ENCODE measurements at regions not wholly inside any gene's neighbourhood (a gene's known extent, or its start where the extent isn't known, plus 50 kb on each side); places are given as distances from the start of the nearest gene placed in this dataset.

- in situ Hi-C loops (cut with MboI; ENCODE audit: low sequenced_read_pairs) = loop anchor here (25.0 kb wide), 1 partner anchor 562 kb away; no protein-coding TSS in a partner anchor
Observed at GRCh38 chr17:27200476-27200875, 93.4 kb upstream of the WSB1 start.

- in situ Hi-C loops (cut with MboI; ENCODE audit: low sequenced_read_pairs) = loop anchor here (25.0 kb wide), 1 partner anchor 559 kb away; no protein-coding TSS in a partner anchor
Observed at GRCh38 chr17:27203241-27203640, 90.7 kb upstream of the WSB1 start.

GRCh38 chr17:27206447-27206846 lies 87.5 kb upstream of the WSB1 start:
- in situ Hi-C loops (cut with MboI; ENCODE audit: low sequenced_read_pairs) = loop anchor here (25.0 kb wide), 1 partner anchor 556 kb away; no protein-coding TSS in a partner anchor

- in situ Hi-C loops (cut with MboI; ENCODE audit: low sequenced_read_pairs) = loop anchor here (25.0 kb wide), 1 partner anchor 555 kb away; no protein-coding TSS in a partner anchor
Observed at GRCh38 chr17:27207073-27207513, 86.8 kb upstream of the WSB1 start.

- in situ Hi-C loops (cut with MboI; ENCODE audit: low sequenced_read_pairs) = loop anchor here (25.0 kb wide), 1 partner anchor 554 kb away; no protein-coding TSS in a partner anchor
Observed at GRCh38 chr17:27208370-27208769, 85.5 kb upstream of the WSB1 start.

- in situ Hi-C loops (cut with MboI; ENCODE audit: low sequenced_read_pairs) = loop anchor here (25.0 kb wide), 1 partner anchor 553 kb away; no protein-coding TSS in a partner anchor
Observed at GRCh38 chr17:27209316-27209715, 84.6 kb upstream of the WSB1 start.

GRCh38 chr17:27210809-27211208 lies 83.1 kb upstream of the WSB1 start:
- in situ Hi-C loops (cut with MboI; ENCODE audit: low sequenced_read_pairs) = loop anchor here (25.0 kb wide), 1 partner anchor 551 kb away; no protein-coding TSS in a partner anchor

- in situ Hi-C loops (cut with MboI; ENCODE audit: low sequenced_read_pairs) = loop anchor here (25.0 kb wide), 1 partner anchor 545 kb away; no protein-coding TSS in a partner anchor
Observed at GRCh38 chr17:27216836-27217235, 77.1 kb upstream of the WSB1 start.

GRCh38 chr17:27217631-27218030 lies 76.3 kb upstream of the WSB1 start:
- in situ Hi-C loops (cut with MboI; ENCODE audit: low sequenced_read_pairs) = loop anchor here (25.0 kb wide), 1 partner anchor 545 kb away; no protein-coding TSS in a partner anchor

GRCh38 chr17:27218041-27218440 lies 75.9 kb upstream of the WSB1 start:
- in situ Hi-C loops (cut with MboI; ENCODE audit: low sequenced_read_pairs) = loop anchor here (25.0 kb wide), 1 partner anchor 544 kb away; no protein-coding TSS in a partner anchor

GRCh38 chr17:27218719-27219488 lies 75.0 kb upstream of the WSB1 start:
- in situ Hi-C loops (cut with MboI; ENCODE audit: low sequenced_read_pairs) = loop anchor here (25.0 kb wide), 1 partner anchor 543 kb away; no protein-coding TSS in a partner anchor

GRCh38 chr17:27222515-27222914 lies 71.4 kb upstream of the WSB1 start:
- in situ Hi-C loops (cut with MboI; ENCODE audit: low sequenced_read_pairs) = loop anchor here (10.0 to 25.0 kb wide), 2 partner anchors 112 to 540 kb away; no protein-coding TSS in a partner anchor

- in situ Hi-C loops (cut with MboI; ENCODE audit: low sequenced_read_pairs) = loop anchor here (10.0 to 25.0 kb wide), 2 partner anchors 110 to 538 kb away; no protein-coding TSS in a partner anchor
Observed at GRCh38 chr17:27224526-27225315, 69.2 kb upstream of the WSB1 start.

GRCh38 chr17:27226611-27227230 lies 67.2 kb upstream of the WSB1 start:
- in situ Hi-C loops (cut with MboI; ENCODE audit: low sequenced_read_pairs) = loop anchor here (10.0 kb wide), 1 partner anchor 108 kb away; no protein-coding TSS in a partner anchor

- in situ Hi-C loops (cut with MboI; ENCODE audit: low sequenced_read_pairs) = loop anchor here (10.0 kb wide), 1 partner anchor 374 kb away; no protein-coding TSS in a partner anchor
Observed at GRCh38 chr17:27230996-27231395, 62.9 kb upstream of the WSB1 start.

- in situ Hi-C loops (cut with MboI; ENCODE audit: low sequenced_read_pairs) = loop anchor here (10.0 kb wide), 1 partner anchor 372 kb away; no protein-coding TSS in a partner anchor
Observed at GRCh38 chr17:27232328-27232727, 61.6 kb upstream of the WSB1 start.

- in situ Hi-C loops (cut with MboI; ENCODE audit: low sequenced_read_pairs) = loop anchor here (10.0 kb wide), 1 partner anchor 372 kb away; no protein-coding TSS in a partner anchor
Observed at GRCh38 chr17:27233059-27233458, 60.9 kb upstream of the WSB1 start.

GRCh38 chr17:27233776-27234175 lies 60.1 kb upstream of the WSB1 start:
- in situ Hi-C loops (cut with MboI; ENCODE audit: low sequenced_read_pairs) = loop anchor here (10.0 kb wide), 1 partner anchor 371 kb away; no protein-coding TSS in a partner anchor

GRCh38 chr17:27236717-27237315 lies 57.1 kb upstream of the WSB1 start:
- in situ Hi-C loops (cut with MboI; ENCODE audit: low sequenced_read_pairs) = loop anchor here (10.0 kb wide), 1 partner anchor 368 kb away; no protein-coding TSS in a partner anchor

- in situ Hi-C loops (cut with MboI; ENCODE audit: low sequenced_read_pairs) = loop anchor here (10.0 kb wide), 1 partner anchor 367 kb away; no protein-coding TSS in a partner anchor
Observed at GRCh38 chr17:27237890-27238289, 56.0 kb upstream of the WSB1 start.
